Endothelial cell of umbilical vein (primary cell): ENCODE measurements at regions not wholly inside any gene's neighbourhood (a gene's known extent, or its start where the extent isn't known, plus 50 kb on each side); places are given as distances from the start of the nearest gene placed in this dataset.
A peak's percentile ranks its signal among the peaks of the same experiment; 100 is the strongest.

Experiments used
- BruUV-seq: library from RNA; stranded (reverse); fragments of 400-500 nt; replicated peaks from 2 replicates; lab custom pipeline; 2021; lab: Mats Ljungman, UMichigan
- CTCF ChIA-PET: fragments of 300-600, 350-600 bp; sonication (Branson Sonifier 250); formaldehyde crosslinking; loops from one replicate; lab custom pipeline; 2021; ENCODE audit warnings: antibody characterized with exemption, inconsistent platforms; lab: Charles Lee
- POLR2A ChIA-PET: fragments of 300-600, 350-600 bp; sonication (Branson Sonifier 250); formaldehyde crosslinking; loops from one replicate; lab custom pipeline; 2021; ENCODE audit warnings: antibody characterized with exemption, inconsistent platforms; lab: Charles Lee
- DNase-seq: peaks from one replicate; pipeline ENCODE4 v3.0.0-alpha.2; 2011; ENCODE audit warnings: low read depth, low spot score
- FAIRE-seq: peaks from 2 replicates; lab custom pipeline; 2011; peaks lifted over from hg19 to GRCh38; lab: Jason Lieb, UNC
- H2AFZ ChIP-seq: 2 replicates; pipeline ENCODE4 v1.6.0; 2012; ENCODE audit warnings: low read depth, low read length, control low read depth, inconsistent platforms
- H3K27ac ChIP-seq: 2 replicates; pipeline ENCODE4 v1.5.1; 2011; ENCODE audit warnings: low read depth, mild to moderate bottlenecking, control low read depth, low read length, moderate library complexity; ENCODE audit not compliant: insufficient read depth
- H3K27me3 ChIP-seq, 2 experiments: 2 replicates each; pipeline versions ENCODE4 v1.6.0 to v1.6.1; 2011; ENCODE audit warnings: low read length in 2 of 2, mixed read lengths in 1 of 2; ENCODE audit not compliant: control insufficient read depth in 2 of 2, insufficient read depth in 2 of 2
- H3K36me3 ChIP-seq, 2 experiments: 2 replicates in 1 of 2; 3 replicates in 1 of 2; pipeline ENCODE4 v1.5.1; 2011; ENCODE audit warnings: low read length in 2 of 2, mild to moderate bottlenecking in 1 of 2, moderate library complexity in 1 of 2; ENCODE audit not compliant: control insufficient read depth in 2 of 2, insufficient read depth in 2 of 2; ENCODE audit errors: extremely low read depth in 1 of 2
- H3K4me1 ChIP-seq: 3 replicates; pipeline ENCODE4 v1.5.1; 2011; ENCODE audit warnings: mild to moderate bottlenecking, low read length; ENCODE audit not compliant: control insufficient read depth, insufficient read depth; ENCODE audit errors: extremely low read depth
- H3K4me2 ChIP-seq: 2 replicates; pipeline ENCODE4 v1.6.1; 2011; ENCODE audit warnings: low read length, control low read depth, mixed read lengths; ENCODE audit not compliant: insufficient read depth
- H3K4me3 ChIP-seq, 3 experiments: fragments of 200-600 bp in 1 of 3; sonication (generic), shearing (Covaris generic) in 1 of 3; replicated peaks in 1 of 3; 2 replicates each; pipeline ENCODE4 v1.5.1; 2011 to 2016; ENCODE audit warnings: control low read depth in 3 of 3, low read length in 3 of 3, mild to moderate bottlenecking in 2 of 3, inconsistent platforms in 1 of 3, low read depth in 1 of 3, moderate library complexity in 1 of 3; ENCODE audit not compliant: insufficient read depth in 1 of 3
- H3K79me2 ChIP-seq: 2 replicates; pipeline ENCODE4 v1.6.0; 2012; ENCODE audit warnings: low read length, inconsistent platforms; ENCODE audit not compliant: control insufficient read depth, insufficient read depth
- H3K9ac ChIP-seq: replicated peaks from 2 replicates; pipeline ENCODE3; 2011; ENCODE audit warnings: low read length, control low read depth; ENCODE audit not compliant: insufficient read depth; ENCODE audit errors: extremely low read depth
- H3K9me1 ChIP-seq: replicated peaks from 3 replicates; pipeline ENCODE4 v1.6.0; 2011; ENCODE audit warnings: mild to moderate bottlenecking, low read length; ENCODE audit not compliant: control insufficient read depth, insufficient read depth; ENCODE audit errors: extremely low read depth
- H3K9me3 ChIP-seq: replicated peaks from 2 replicates; pipeline ENCODE4 v1.5.1; 2012; ENCODE audit warnings: low read length, inconsistent platforms; ENCODE audit not compliant: control insufficient read depth, insufficient read depth
- H4K20me1 ChIP-seq: replicated peaks from 2 replicates; pipeline ENCODE3; 2011; ENCODE audit warnings: mild to moderate bottlenecking, low read length; ENCODE audit not compliant: control insufficient read depth, insufficient read depth; ENCODE audit errors: extremely low read depth
- EZH2 ChIP-seq: IDR thresholded peaks from 2 replicates; pipeline ENCODE4 v1.6.1; 2012; ENCODE audit warnings: borderline replicate concordance, low read depth, mild to moderate bottlenecking, moderate library complexity, low read length, inconsistent platforms; ENCODE audit not compliant: severe bottlenecking
- FOS ChIP-seq: IDR thresholded peaks from 2 replicates; pipeline ENCODE4 v1.6.1; 2011; ENCODE audit warnings: mild to moderate bottlenecking, low read length, moderate library complexity, borderline replicate concordance; ENCODE audit not compliant: insufficient read depth
- GATA2 ChIP-seq: IDR thresholded peaks from 2 replicates; pipeline ENCODE4 v1.7.0; 2011; ENCODE audit warnings: low read depth, mild to moderate bottlenecking, moderate library complexity, mixed read lengths, low read length; ENCODE audit not compliant: insufficient read length, insufficient read depth
- JUN ChIP-seq: IDR thresholded peaks from 2 replicates; pipeline ENCODE4 v1.6.1; 2011; ENCODE audit warnings: borderline replicate concordance, low read depth; ENCODE audit not compliant: insufficient read length, insufficient read depth
- POLR2AphosphoS5 ChIP-seq: IDR thresholded peaks from 2 replicates; pipeline ENCODE4 v1.6.1; 2012; ENCODE audit warnings: low read depth, mild to moderate bottlenecking, control low read depth, low read length, moderate library complexity; ENCODE audit not compliant: insufficient read depth
- dilution Hi-C: fragments of 300-500 bp; cut with MboI; formaldehyde crosslinking; loops from one replicate; pipeline ENCODE4 v1.15.0; 2019; ENCODE audit warnings: low sequenced_read_pairs; ENCODE audit not compliant: extremely low pct_ligation_motif_present
- intact Hi-C: fragments of 100-400 bp; cut with micrococcal nuclease; formaldehyde crosslinking; loops from one replicate; pipeline ENCODE4 v1.10.0; 2022
- TF ChIP-seq, protein P1 (sequence below), 2 donors: IDR thresholded peaks; 1 replicate in 1 of 2; 2 replicates in 1 of 2; pipeline ENCODE4 v1.5.1; 2011; ENCODE audit warnings: low read length in 2 of 2, mild to moderate bottlenecking in 2 of 2, moderate library complexity in 2 of 2, control low read depth in 1 of 2, inconsistent platforms in 1 of 2, low read depth in 1 of 2; ENCODE audit not compliant: insufficient read depth in 1 of 2; ENCODE audit errors: extremely low read depth in 1 of 2
- TF ChIP-seq, protein P2 (sequence below): IDR thresholded peaks from 2 replicates; pipeline ENCODE4 v1.6.1; 2011; ENCODE audit not compliant: insufficient read depth, insufficient read length

DNA sequence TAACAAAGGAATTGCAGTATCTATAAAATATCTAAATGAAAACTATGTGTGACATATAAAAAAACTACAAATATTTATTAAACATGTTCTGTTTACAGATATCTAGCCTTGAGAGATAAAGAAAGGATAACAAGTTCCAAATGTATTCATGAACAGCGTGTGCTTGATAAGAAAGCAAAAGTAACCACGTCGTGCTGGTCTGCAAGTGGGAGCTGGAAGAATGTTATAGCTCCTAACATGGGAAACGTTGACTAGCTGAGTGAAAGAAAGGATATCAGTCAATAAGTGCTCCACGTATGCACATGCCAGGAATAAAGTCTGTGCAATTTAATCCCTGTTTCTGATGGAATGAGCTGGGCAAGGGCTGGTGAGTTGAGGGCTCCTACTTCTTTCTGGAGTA is 71.2 kb upstream of the CDYL2 start:
- Histone ChIP-seq H3K79me2 (no peaks in the 10 kb centered on the region), H4K20me1 (no peaks in the 10 kb centered on the region), H3K27me3 (peaks cover 5 to 6% of the 10 kb centered on the region in 2 experiments), H3K4me2 (peak overlapping the region; percentile 21), H3K4me1 (no peaks in the 10 kb centered on the region), H3K36me3 (no peaks in the 10 kb centered on the region), H3K9me3 (no peaks in the 10 kb centered on the region), H3K27ac (no peak overlapping the region), H2AFZ (no peak overlapping the region), H3K9me1 (no peaks in the 10 kb centered on the region), H3K9ac (no peak overlapping the region), H3K4me3 (no peak overlapping the region)
- POLR2A ChIA-PET: no interaction called here
- TF ChIP-seq JUN: no peak
- TF ChIP-seq, protein P1, sequence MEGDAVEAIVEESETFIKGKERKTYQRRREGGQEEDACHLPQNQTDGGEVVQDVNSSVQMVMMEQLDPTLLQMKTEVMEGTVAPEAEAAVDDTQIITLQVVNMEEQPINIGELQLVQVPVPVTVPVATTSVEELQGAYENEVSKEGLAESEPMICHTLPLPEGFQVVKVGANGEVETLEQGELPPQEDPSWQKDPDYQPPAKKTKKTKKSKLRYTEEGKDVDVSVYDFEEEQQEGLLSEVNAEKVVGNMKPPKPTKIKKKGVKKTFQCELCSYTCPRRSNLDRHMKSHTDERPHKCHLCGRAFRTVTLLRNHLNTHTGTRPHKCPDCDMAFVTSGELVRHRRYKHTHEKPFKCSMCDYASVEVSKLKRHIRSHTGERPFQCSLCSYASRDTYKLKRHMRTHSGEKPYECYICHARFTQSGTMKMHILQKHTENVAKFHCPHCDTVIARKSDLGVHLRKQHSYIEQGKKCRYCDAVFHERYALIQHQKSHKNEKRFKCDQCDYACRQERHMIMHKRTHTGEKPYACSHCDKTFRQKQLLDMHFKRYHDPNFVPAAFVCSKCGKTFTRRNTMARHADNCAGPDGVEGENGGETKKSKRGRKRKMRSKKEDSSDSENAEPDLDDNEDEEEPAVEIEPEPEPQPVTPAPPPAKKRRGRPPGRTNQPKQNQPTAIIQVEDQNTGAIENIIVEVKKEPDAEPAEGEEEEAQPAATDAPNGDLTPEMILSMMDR (IDR thresholded peaks at IDR 0.05; ENCODE audit: extremely low read depth in 1 of 2, insufficient read depth in 1 of 2, low read depth in 1 of 2, low read length in 2 of 2): no peak
- TF ChIP-seq, protein P2, sequence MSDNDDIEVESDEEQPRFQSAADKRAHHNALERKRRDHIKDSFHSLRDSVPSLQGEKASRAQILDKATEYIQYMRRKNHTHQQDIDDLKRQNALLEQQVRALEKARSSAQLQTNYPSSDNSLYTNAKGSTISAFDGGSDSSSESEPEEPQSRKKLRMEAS: no peak
- no peak for TF ChIP-seq GATA2
- no peak for DNase-seq
- intact Hi-C loops: no loop called here
- dilution Hi-C loops: no loop called here
- no TSS peak for BruUV-seq
- CTCF ChIA-PET: interaction anchor here (0.6 to 0.7 kb wide), 2 partner anchors 9 to 348 kb away, joined by 3 read pairs; no protein-coding TSS in a partner anchor
- no peak for FAIRE-seq

DNA sequence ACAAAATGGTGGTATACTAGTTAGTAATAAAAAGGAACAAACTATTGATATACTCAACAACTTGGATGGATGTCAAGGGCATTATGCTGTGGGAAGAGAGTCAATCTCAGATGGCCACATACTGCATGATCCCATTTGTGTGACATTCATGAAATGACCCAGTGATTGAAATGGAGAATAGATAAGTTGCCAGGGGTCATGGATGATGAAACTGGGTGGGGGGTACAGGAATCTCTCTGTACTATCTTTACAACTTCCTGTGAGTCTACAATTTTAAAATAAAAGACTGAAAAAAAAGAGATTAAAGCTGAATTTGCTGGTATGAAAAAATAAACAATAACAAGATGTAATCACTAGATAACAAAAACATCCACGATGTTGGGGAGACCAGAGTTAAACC is 70.5 kb upstream of the CDYL2 start:
- dilution Hi-C loops: no loop called here
- Histone ChIP-seq H3K9ac (no peak overlapping the region), H3K9me3 (no peaks in the 10 kb centered on the region), H3K36me3 (no peaks in the 10 kb centered on the region), H3K4me1 (no peaks in the 10 kb centered on the region), H3K79me2 (no peaks in the 10 kb centered on the region), H3K4me3 (no peak overlapping the region), H3K27me3 (peaks cover 5 to 6% of the 10 kb centered on the region in 2 experiments), H3K9me1 (no peaks in the 10 kb centered on the region), H4K20me1 (no peaks in the 10 kb centered on the region), H2AFZ (no peak overlapping the region), H3K4me2 (no peak overlapping the region), H3K27ac (no peak overlapping the region)
- FAIRE-seq: no peak
- TF ChIP-seq FOS (no peak), JUN (no peak), POLR2AphosphoS5 (no peak), EZH2 (no peak)
- TF ChIP-seq, protein P2: no peak
- TF ChIP-seq, protein P1 (IDR thresholded peaks at IDR 0.05; ENCODE audit: extremely low read depth in 1 of 2, insufficient read depth in 1 of 2, low read depth in 1 of 2, low read length in 2 of 2): no peak
- intact Hi-C loops: no loop called here
- POLR2A ChIA-PET: no interaction called here
- CTCF ChIA-PET: no interaction called here
- BruUV-seq: no TSS peak
- no peak for DNase-seq
